ENCODE measurements at regions not wholly inside any gene's neighbourhood (a gene's known extent, or its start where the extent isn't known, plus 50 kb on each side); places are given as distances from the start of the nearest gene placed in this dataset.

- Histone ChIP-seq H2BK15ac (ENCODE audit: low read length) (no peak overlapping the region), H3K4me3 (ENCODE audit: extremely low read depth in 1 of 4, insufficient read depth in 2 of 4, low read depth in 3 of 4, low read length in 4 of 4) (no peak overlapping the region), H3K23me2 (ENCODE audit: low read depth, low read length) (no peaks in the 10 kb centered on the region), H3K9ac (replicated peaks in 1 of 4; ENCODE audit: extremely low read depth in 1 of 4, low read depth in 3 of 4, low read length in 3 of 4) (no peak overlapping the region), H2BK5ac (ENCODE audit: low read depth, low read length) (no peak overlapping the region), H2BK20ac (ENCODE audit: low read length) (no peak overlapping the region), H3K36me3 (ENCODE audit: control insufficient read depth in 2 of 4, insufficient read depth in 4 of 4, low read length in 3 of 4) (no peaks in the 10 kb centered on the region), H3K23ac (ENCODE audit: insufficient read length) (no peak overlapping the region), H2AFZ (ENCODE audit: low read length) (no peak overlapping the region), H3K27me3 (replicated peaks in 1 of 4; ENCODE audit: control insufficient read depth in 3 of 4, extremely low read depth in 1 of 4, insufficient read depth in 3 of 4, low read length in 3 of 4) (no peaks in the 10 kb centered on the region), H4K8ac (ENCODE audit: extremely low read depth, insufficient read depth, low read length) (no peak overlapping the region), H3K4me2 (ENCODE audit: insufficient read depth in 1 of 2, low read depth in 2 of 2, low read length in 2 of 2) (no peak overlapping the region), H2BK12ac (ENCODE audit: low read depth, low read length) (no peak overlapping the region), H3K9me3 (ENCODE audit: insufficient read depth in 2 of 2, low read depth in 1 of 2, low read length in 1 of 2) (no peaks in the 10 kb centered on the region), H3K14ac (ENCODE audit: insufficient read length) (no peak overlapping the region), H3K18ac (ENCODE audit: extremely low read depth, low read length) (no peak overlapping the region), H3K27ac (ENCODE audit: low read depth, low read length) (no peak overlapping the region), H2BK120ac (replicated peaks; ENCODE audit: low read depth, low read length) (no peak overlapping the region), H4K20me1 (replicated peaks in 1 of 2; ENCODE audit: control insufficient read depth in 1 of 2, insufficient read depth in 2 of 2, low read length in 2 of 2) (no peaks in the 10 kb centered on the region), H2AK5ac (ENCODE audit: low read depth, low read length) (no peak overlapping the region), H4K5ac (ENCODE audit: insufficient read length, low read depth, low read length) (no peak overlapping the region), H4K91ac (replicated peaks; ENCODE audit: insufficient read length, low read length) (no peak overlapping the region), H3K56ac (replicated peaks; ENCODE audit: insufficient read length, low read depth, low read length) (no peak overlapping the region), H3K4me1 (replicated peaks in 1 of 4; ENCODE audit: control insufficient read depth in 3 of 4, insufficient read depth in 4 of 4, low read length in 3 of 4) (no peaks in the 10 kb centered on the region), H3K4ac (replicated peaks; ENCODE audit: insufficient read length, low read depth, low read length) (no peak overlapping the region), H3K79me2 (ENCODE audit: control insufficient read depth in 1 of 2, insufficient read depth in 2 of 2, low read length in 2 of 2) (no peaks in the 10 kb centered on the region), H3K79me1 (ENCODE audit: low read depth, low read length) (no peaks in the 10 kb centered on the region)
- ChIA-PET CTCF (ENCODE audit: partially characterized antibody) (no interaction called here), POLR2A (ENCODE audit: partially characterized antibody) (no interaction called here)
- no peak for FAIRE-seq
- no peak for DNase-seq (ENCODE audit: low read depth in 1 of 2, low spot score in 2 of 2)
- 95% methylated on average over 2 of the region's 2 CpGs; no CpG with 5 or more reads in 1 of the 2 experiments for WGBS, 2 experiments (ENCODE audit: extremely low coverage in 1 of 2, insufficient coverage in 1 of 2, insufficient read length in 1 of 2, insufficient replicate concordance in 2 of 2, low coverage in 1 of 2, low lambda C conversion rate in 2 of 2, missing lambda C conversion rate in 1 of 2)
- TF ChIP-seq FOSL1 (IDR thresholded peaks at IDR 0.05; ENCODE audit: insufficient read depth, low read depth, low read length): no peak
- no peak for TF ChIP-seq POLR2A (IDR thresholded peaks at IDR 0.05; ENCODE audit: control extremely low read depth in 1 of 2, low read depth in 2 of 2, low read length in 2 of 2)
- no peak for TF ChIP-seq RBBP5 (IDR thresholded peaks at IDR 0.05; ENCODE audit: borderline replicate concordance, low read depth, low read length)
- TF ChIP-seq CREB1 (IDR thresholded peaks at IDR 0.05): no peak
- no peak for TF ChIP-seq MAFK (IDR thresholded peaks at IDR 0.05; ENCODE audit: low read depth, low read length)
- no peak for TF ChIP-seq SP2 (IDR thresholded peaks at IDR 0.05; ENCODE audit: low read length)
- TF ChIP-seq TEAD4 (IDR thresholded peaks at IDR 0.05; ENCODE audit: low read depth, low read length): no peak
- TF ChIP-seq NANOG (IDR thresholded peaks at IDR 0.05; ENCODE audit: insufficient read depth, low read depth, low read length, poor library complexity, severe bottlenecking): no peak
- no peak for TF ChIP-seq SP1 (IDR thresholded peaks at IDR 0.05; ENCODE audit: low read depth, low read length)
- no peak for TF ChIP-seq EP300 (IDR thresholded peaks at IDR 0.05; ENCODE audit: borderline replicate concordance in 1 of 2, low read depth in 2 of 2, low read length in 2 of 2)
- no peak for TF ChIP-seq KDM1A (IDR thresholded peaks at IDR 0.05; ENCODE audit: borderline replicate concordance, low read length)
- TF ChIP-seq CEBPB (IDR thresholded peaks at IDR 0.05; ENCODE audit: low read depth, low read length): no peak
- no peak for TF ChIP-seq TAF1 (IDR thresholded peaks at IDR 0.05; ENCODE audit: low read depth, low read length)
- TF ChIP-seq KDM4A (IDR thresholded peaks at IDR 0.05; ENCODE audit: low read depth, low read length, severe bottlenecking): no peak
Observed at GRCh38 chr13:69496981-69497380, 610.6 kb upstream of the ATXN8OS start.

Data from H1 (cell line).